Psoas muscle (tissue), 7 donors: ENCODE measurements at regions not wholly inside any gene's neighbourhood (a gene's known extent, or its start where the extent isn't known, plus 50 kb on each side); places are given as distances from the start of the nearest gene placed in this dataset.
A peak's percentile ranks its signal among the peaks of the same experiment; 100 is the strongest.

ENCODE experiments used
- ATAC-seq, 4 donors: fragments of 200-7000 bp; cut with Tn5 transposase; one replicate each; pipeline ENCODE4 v1.9.1; 2020; ENCODE audit warnings: moderate library complexity in 3 of 4, mild to moderate bottlenecking in 2 of 4
- DNase-seq, 2 donors: peaks; one replicate each; pipeline ENCODE4 v3.0.0-alpha.2; 2020
- H3K27ac ChIP-seq: fragments of 200-600 bp; one replicate; pipeline ENCODE4 v1.8.0; 2022
- H3K27me3 ChIP-seq, 3 donors: fragments of 200-600 bp in 1 of 3; one replicate each; pipeline versions ENCODE4 v1.6.1 to v1.8.0; 2013 to 2022; ENCODE audit warnings: low read length in 2 of 3, mild to moderate bottlenecking in 2 of 3, moderate library complexity in 1 of 3; ENCODE audit not compliant: insufficient read depth in 3 of 3
- H3K36me3 ChIP-seq, 2 donors: fragments of 200-600 bp in 1 of 2; one replicate each; pipeline versions ENCODE4 v1.6.1 to v1.8.0; 2013 to 2022; ENCODE audit warnings: low read depth in 1 of 2, mild to moderate bottlenecking in 1 of 2, moderate library complexity in 1 of 2; ENCODE audit not compliant: insufficient read depth in 1 of 2
- H3K4me1 ChIP-seq: fragments of 200-600 bp; one replicate; pipeline ENCODE4 v1.8.0; 2022
- H3K4me3 ChIP-seq: fragments of 200-600 bp; one replicate; pipeline ENCODE4 v1.8.0; 2022; ENCODE audit warnings: mild to moderate bottlenecking
- H3K9me3 ChIP-seq: fragments of 200-600 bp; one replicate; pipeline ENCODE4 v1.8.0; 2022
- WGBS, 3 donors: extraction: QIAGEN DNeasy Blood & Tissue Kit; methylation state at CpG; one replicate each; pipeline versions ENCODE4 v1.1.6 to v1.1.7; 2013; 5-methylcytosine and 5-hydroxymethylcytosine counted together
- intact Hi-C, 2 donors: fragments of 100-400 bp; cut with DNase I; formaldehyde crosslinking; loops; one replicate each; pipeline versions ENCODE4 v1.11.0 to v1.14.2; 2022
- TF ChIP-seq, protein P1 (sequence below): fragments of 200-600 bp; IDR thresholded peaks from one replicate; pipeline ENCODE4 v1.8.0; 2022; ENCODE audit warnings: antibody characterized with exemption
- donor health status: healthy with polysubstance abuse.
- donor health status: DM: no; HTN: no; CAD: no; lungs with moderate emphysema.
- donor health status: Bipolar disorder and iron deficiency.
- donor health status: healthy.
- donor health status: DM: yes; HTN: yes; CAD: no.
- donor health status: DM: no; HTN: no; CAD: no.
- donor health status: DM: yes; HTN: yes; CAD: no.

- TF ChIP-seq, protein P1, sequence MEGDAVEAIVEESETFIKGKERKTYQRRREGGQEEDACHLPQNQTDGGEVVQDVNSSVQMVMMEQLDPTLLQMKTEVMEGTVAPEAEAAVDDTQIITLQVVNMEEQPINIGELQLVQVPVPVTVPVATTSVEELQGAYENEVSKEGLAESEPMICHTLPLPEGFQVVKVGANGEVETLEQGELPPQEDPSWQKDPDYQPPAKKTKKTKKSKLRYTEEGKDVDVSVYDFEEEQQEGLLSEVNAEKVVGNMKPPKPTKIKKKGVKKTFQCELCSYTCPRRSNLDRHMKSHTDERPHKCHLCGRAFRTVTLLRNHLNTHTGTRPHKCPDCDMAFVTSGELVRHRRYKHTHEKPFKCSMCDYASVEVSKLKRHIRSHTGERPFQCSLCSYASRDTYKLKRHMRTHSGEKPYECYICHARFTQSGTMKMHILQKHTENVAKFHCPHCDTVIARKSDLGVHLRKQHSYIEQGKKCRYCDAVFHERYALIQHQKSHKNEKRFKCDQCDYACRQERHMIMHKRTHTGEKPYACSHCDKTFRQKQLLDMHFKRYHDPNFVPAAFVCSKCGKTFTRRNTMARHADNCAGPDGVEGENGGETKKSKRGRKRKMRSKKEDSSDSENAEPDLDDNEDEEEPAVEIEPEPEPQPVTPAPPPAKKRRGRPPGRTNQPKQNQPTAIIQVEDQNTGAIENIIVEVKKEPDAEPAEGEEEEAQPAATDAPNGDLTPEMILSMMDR = no peak
- ATAC-seq (no peak), DNase-seq (no peak)
- Histone ChIP-seq H3K9me3 (no peaks in the 10 kb centered on the region), H3K4me3 (no peak overlapping the region), H3K4me1 (no peaks in the 10 kb centered on the region), H3K27ac (no peak overlapping the region), H3K27me3 (no peaks in the 10 kb centered on the region), H3K36me3 (no peaks in the 10 kb centered on the region)
- intact Hi-C loops = no loop called here
- WGBS, 3 donors = 81 to 84% (median 83%) methylated on average over 5 of the region's 5 CpGs
Measured at GRCh38 chr1:55333461-55333860, 118.3 kb upstream of the USP24 start.

DNA sequence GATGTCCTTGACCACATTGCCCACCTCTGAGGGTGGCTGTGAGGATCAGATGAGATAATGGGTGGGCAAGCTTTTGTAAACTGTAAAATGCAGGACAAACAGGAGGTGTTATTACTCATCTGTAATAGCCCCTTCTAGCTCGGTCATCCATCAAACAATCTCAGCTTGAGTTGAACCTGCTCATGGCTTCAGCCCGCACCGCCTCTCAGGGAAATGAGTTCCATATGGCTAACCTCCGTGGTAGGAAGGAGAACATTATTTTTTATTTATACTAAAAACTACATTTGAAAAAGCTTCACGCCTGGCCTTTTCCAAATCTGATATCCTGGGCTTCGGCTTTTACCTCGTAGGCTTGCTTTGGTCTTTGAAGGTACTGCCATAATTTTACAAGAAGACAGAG is 116.2 kb upstream of the USP24 start:
- no peak overlapping the region for H3K4me3 ChIP-seq
- intact Hi-C loops = no loop called here
- H3K9me3 ChIP-seq = no peaks in the 10 kb centered on the region
- no peak overlapping the region for H3K27ac ChIP-seq
- no peak for DNase-seq
- 88 to 91% (median 90%) methylated on average over 7 of the region's 7 CpGs for WGBS, 3 donors
- no peak for ATAC-seq
- no peaks in the 10 kb centered on the region for H3K27me3 ChIP-seq
- H3K36me3 ChIP-seq = no peaks in the 10 kb centered on the region
- no peaks in the 10 kb centered on the region for H3K4me1 ChIP-seq
- TF ChIP-seq, protein P1 = no peak

- intact Hi-C loops = no loop called here
- Histone ChIP-seq H3K27ac (no peak overlapping the region), H3K36me3 (no peaks in the 10 kb centered on the region), H3K4me3 (no peak overlapping the region), H3K9me3 (no peaks in the 10 kb centered on the region), H3K4me1 (no peaks in the 10 kb centered on the region), H3K27me3 (no peaks in the 10 kb centered on the region)
- 83 to 93% (median 91%) methylated on average over 4 of the region's 4 CpGs for WGBS, 3 donors
- no peak for ATAC-seq
- DNase-seq = no peak
- TF ChIP-seq, protein P1 = no peak
Measured at GRCh38 chr1:55329808-55330432, 114.8 kb upstream of the USP24 start.

DNA sequence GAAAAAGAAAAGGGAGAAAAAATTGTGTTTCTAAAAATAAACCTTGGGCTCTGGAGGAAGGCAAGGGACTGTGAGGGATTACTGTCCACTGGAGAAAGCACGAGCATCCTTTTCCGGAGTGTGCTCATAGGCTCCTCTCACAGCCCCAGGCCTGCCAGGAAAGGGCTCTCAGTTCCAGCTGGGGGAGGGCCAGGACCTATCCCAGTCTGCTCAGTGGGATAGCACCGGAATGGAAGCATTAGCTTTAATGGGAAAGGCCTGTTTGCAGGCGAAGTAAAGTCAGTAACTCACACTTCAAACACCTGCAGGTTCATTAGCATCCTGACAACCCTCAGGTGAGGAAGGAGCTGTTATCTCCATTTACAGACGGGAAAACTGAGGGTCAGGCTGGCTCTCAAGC is 113.9 kb upstream of the USP24 start:
- Histone ChIP-seq H3K9me3 (no peaks in the 10 kb centered on the region), H3K4me3 (no peak overlapping the region), H3K27ac (no peak overlapping the region), H3K36me3 (no peaks in the 10 kb centered on the region), H3K27me3 (no peaks in the 10 kb centered on the region), H3K4me1 (no peaks in the 10 kb centered on the region)
- peak in 1 of 2 donors; percentile 57 for DNase-seq
- intact Hi-C loops = no loop called here
- TF ChIP-seq, protein P1 = no peak
- WGBS, 3 donors = 31 to 40% (median 33%) methylated on average over 5 of the region's 5 CpGs
- ATAC-seq = no peak
